Germinal center (tissue), 1 donor: ENCODE measurements at regions not wholly inside any gene's neighbourhood (a gene's known extent, or its start where the extent isn't known, plus 50 kb on each side); places are given as distances from the start of the nearest gene placed in this dataset.
"Not testable (repeated sequence)": the region's sequence is repeated elsewhere in the genome, so short reads cannot be mapped to it uniquely, and the experiment has no call there.

Source experiments
- DNase-seq: peaks from one replicate; pipeline ENCODE4 v3.0.0; 2012; ENCODE audit warnings: mixed read lengths, low spot score

GRCh38 chr6:155676346-155676745 is 220.7 kb upstream of the NOX3 start:
- no peak for DNase-seq

GRCh38 chr6:155670655-155671054 is 215.0 kb upstream of the NOX3 start:
- DNase-seq: no peak

- DNase-seq: no peak
Measured at GRCh38 chr6:155660251-155660977, 204.8 kb upstream of the NOX3 start.

- no peak for DNase-seq
Measured at GRCh38 chr6:155656024-155656423, 200.4 kb upstream of the NOX3 start.

- no peak for DNase-seq
Measured at GRCh38 chr6:155654474-155654873, 198.8 kb upstream of the NOX3 start.

GRCh38 chr6:155648301-155648700 is 192.7 kb upstream of the NOX3 start:
- no peak for DNase-seq

GRCh38 chr6:155647354-155647753 is 191.7 kb upstream of the NOX3 start:
- no peak for DNase-seq

GRCh38 chr6:155646443-155646842 is 190.8 kb upstream of the NOX3 start:
- no peak for DNase-seq

- no peak for DNase-seq
Measured at GRCh38 chr6:155645325-155645724, 189.7 kb upstream of the NOX3 start.

GRCh38 chr6:155641603-155642002 is 186.0 kb upstream of the NOX3 start:
- DNase-seq: no peak

GRCh38 chr6:155638200-155638599 is 182.6 kb upstream of the NOX3 start:
- no peak for DNase-seq

- no peak for DNase-seq
Measured at GRCh38 chr6:155635416-155635815, 179.8 kb upstream of the NOX3 start.

- DNase-seq: no peak
Measured at GRCh38 chr6:155630085-155630484, 174.4 kb upstream of the NOX3 start.

- no peak for DNase-seq
Measured at GRCh38 chr6:155629652-155630051, 174.0 kb upstream of the NOX3 start.

- no peak for DNase-seq
Measured at GRCh38 chr6:155628306-155628705, 172.7 kb upstream of the NOX3 start.

GRCh38 chr6:155627722-155628212 is 172.1 kb upstream of the NOX3 start:
- not testable (repeated sequence) for DNase-seq

- no peak for DNase-seq
Measured at GRCh38 chr6:155623450-155624178, 168.0 kb upstream of the NOX3 start.

- DNase-seq: no peak
Measured at GRCh38 chr6:155614606-155615005, 159.0 kb upstream of the NOX3 start.

GRCh38 chr6:155611742-155612141 is 156.1 kb upstream of the NOX3 start:
- no peak for DNase-seq

GRCh38 chr6:155604991-155605390 is 149.4 kb upstream of the NOX3 start:
- no peak for DNase-seq

GRCh38 chr6:155599561-155599960 is 143.9 kb upstream of the NOX3 start:
- no peak for DNase-seq

GRCh38 chr6:155599160-155599559 is 143.5 kb upstream of the NOX3 start:
- DNase-seq: no peak

GRCh38 chr6:155595284-155595683 is 139.6 kb upstream of the NOX3 start:
- no peak for DNase-seq

- no peak for DNase-seq
Measured at GRCh38 chr6:155591741-155592140, 136.1 kb upstream of the NOX3 start.
